Testis (tissue), 2 donors: ENCODE measurements at regions not wholly inside any gene's neighbourhood (a gene's known extent, or its start where the extent isn't known, plus 50 kb on each side); places are given as distances from the start of the nearest gene placed in this dataset.

Source experiments
- DNase-seq: peaks from one replicate; pipeline ENCODE4 v3.0.0-alpha.2; 2019
- H3K27ac ChIP-seq, 2 donors: fragments of 200-600 bp; sonication (generic); one replicate each; pipeline ENCODE4 v1.5.1; 2019
- H3K27me3 ChIP-seq: fragments of 200-600 bp; sonication (generic); one replicate; pipeline ENCODE4 v1.5.1; 2019
- H3K36me3 ChIP-seq: fragments of 200-600 bp; sonication (generic); one replicate; pipeline ENCODE4 v1.5.1; 2017; ENCODE audit warnings: low read depth; ENCODE audit errors: missing control alignments
- H3K4me1 ChIP-seq: fragments of 200-600 bp; sonication (generic); one replicate; pipeline ENCODE4 v1.5.1; 2019
- H3K4me3 ChIP-seq, 2 donors: fragments of 200-600 bp; sonication (generic); one replicate each; pipeline ENCODE4 v1.5.1; 2017 to 2019
- H3K9me3 ChIP-seq: fragments of 200-600 bp; sonication (generic); one replicate; pipeline ENCODE4 v1.5.1; 2017
- POLR2A ChIP-seq: fragments of 450-650 bp; IDR thresholded peaks from one replicate; pipeline ENCODE4 v1.6.1; 2017; ENCODE audit warnings: antibody characterized with exemption, mild to moderate bottlenecking, moderate library complexity
- WGBS, 2 donors: methylation state at CpG; one replicate each; pipeline ENCODE4 v1.1.5; 2018; 5-methylcytosine and 5-hydroxymethylcytosine counted together
- intact Hi-C: fragments of 100-400 bp; cut with DNase I; formaldehyde crosslinking; loops from one replicate; pipeline ENCODE4 v1.15.1; 2023; ENCODE audit warnings: low total_unique reads
- TF ChIP-seq, protein P1 (sequence below), 3 experiments: fragments of 450-650 bp in 2 of 3; fragments of 200-600 bp in 1 of 3; sonication (generic) in 1 of 3; IDR thresholded peaks; one replicate each; pipeline ENCODE4 v1.5.1; 2016 to 2019; ENCODE audit warnings: antibody characterized with exemption in 3 of 3, mild to moderate bottlenecking in 2 of 3, moderate library complexity in 1 of 3

DNA sequence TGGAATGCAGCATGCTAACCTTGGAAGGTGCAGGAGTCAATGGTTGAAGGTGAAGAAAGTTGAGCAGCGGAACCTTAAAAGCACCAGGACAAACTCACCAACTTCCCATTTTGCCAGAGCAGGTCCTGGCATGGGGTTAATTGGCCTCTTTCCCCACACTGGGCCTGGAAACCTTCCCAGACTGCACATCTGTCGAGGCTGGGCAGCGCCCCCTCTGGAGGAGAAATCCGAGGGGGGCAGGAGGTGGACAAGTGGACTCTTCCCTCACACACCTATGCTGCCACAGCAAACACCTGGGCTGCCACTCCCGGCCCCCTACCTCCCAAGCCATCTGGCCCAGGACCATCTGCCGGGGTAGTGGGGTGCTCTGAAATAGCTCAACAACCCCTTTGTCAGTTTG is 232.4 kb downstream of the CBLN1 start:
- TF ChIP-seq POLR2A: no peak
- TF ChIP-seq, protein P1, sequence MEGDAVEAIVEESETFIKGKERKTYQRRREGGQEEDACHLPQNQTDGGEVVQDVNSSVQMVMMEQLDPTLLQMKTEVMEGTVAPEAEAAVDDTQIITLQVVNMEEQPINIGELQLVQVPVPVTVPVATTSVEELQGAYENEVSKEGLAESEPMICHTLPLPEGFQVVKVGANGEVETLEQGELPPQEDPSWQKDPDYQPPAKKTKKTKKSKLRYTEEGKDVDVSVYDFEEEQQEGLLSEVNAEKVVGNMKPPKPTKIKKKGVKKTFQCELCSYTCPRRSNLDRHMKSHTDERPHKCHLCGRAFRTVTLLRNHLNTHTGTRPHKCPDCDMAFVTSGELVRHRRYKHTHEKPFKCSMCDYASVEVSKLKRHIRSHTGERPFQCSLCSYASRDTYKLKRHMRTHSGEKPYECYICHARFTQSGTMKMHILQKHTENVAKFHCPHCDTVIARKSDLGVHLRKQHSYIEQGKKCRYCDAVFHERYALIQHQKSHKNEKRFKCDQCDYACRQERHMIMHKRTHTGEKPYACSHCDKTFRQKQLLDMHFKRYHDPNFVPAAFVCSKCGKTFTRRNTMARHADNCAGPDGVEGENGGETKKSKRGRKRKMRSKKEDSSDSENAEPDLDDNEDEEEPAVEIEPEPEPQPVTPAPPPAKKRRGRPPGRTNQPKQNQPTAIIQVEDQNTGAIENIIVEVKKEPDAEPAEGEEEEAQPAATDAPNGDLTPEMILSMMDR (IDR thresholded peaks at IDR 0.05): no peak
- no peak for DNase-seq
- intact Hi-C loops: no loop called here
- H3K4me3 ChIP-seq: no peak overlapping the region
- no peaks in the 10 kb centered on the region for H3K36me3 ChIP-seq
- no peaks in the 10 kb centered on the region for H3K27me3 ChIP-seq
- 56 to 80% methylated on average over 6 of the region's 6 CpGs for WGBS, 2 donors
- H3K9me3 ChIP-seq: no peaks in the 10 kb centered on the region
- no peaks in the 10 kb centered on the region for H3K4me1 ChIP-seq
- no peak overlapping the region for H3K27ac ChIP-seq

DNA sequence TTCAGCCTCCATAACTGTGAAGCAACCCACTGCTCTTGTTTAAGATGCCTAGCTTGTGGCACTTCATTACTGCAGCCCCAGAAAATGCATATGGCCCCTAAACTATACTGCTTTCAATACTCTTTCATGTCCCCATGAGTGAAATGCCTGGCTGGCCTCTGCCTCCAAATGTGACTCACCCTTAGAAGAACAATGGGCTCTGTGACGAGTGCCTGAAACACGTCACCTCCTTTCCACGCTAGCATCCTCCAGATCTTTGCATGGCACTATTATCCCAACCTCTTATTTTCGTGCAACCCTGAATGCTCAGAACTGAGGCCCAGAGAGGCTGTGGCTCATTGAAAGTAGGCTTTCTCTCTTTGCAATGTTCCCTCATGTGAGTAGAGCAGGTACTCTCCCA is 233.1 kb downstream of the CBLN1 start:
- TF ChIP-seq, protein P1 (IDR thresholded peaks at IDR 0.05): no peak
- no peak for TF ChIP-seq POLR2A
- Histone ChIP-seq H3K27me3 (no peaks in the 10 kb centered on the region), H3K4me3 (no peak overlapping the region), H3K9me3 (no peaks in the 10 kb centered on the region), H3K4me1 (no peaks in the 10 kb centered on the region), H3K36me3 (no peaks in the 10 kb centered on the region), H3K27ac (no peak overlapping the region)
- intact Hi-C loops: no loop called here
- WGBS, 2 donors: 89 to 91% methylated on average over 4 of the region's 4 CpGs
- DNase-seq: no peak

DNA sequence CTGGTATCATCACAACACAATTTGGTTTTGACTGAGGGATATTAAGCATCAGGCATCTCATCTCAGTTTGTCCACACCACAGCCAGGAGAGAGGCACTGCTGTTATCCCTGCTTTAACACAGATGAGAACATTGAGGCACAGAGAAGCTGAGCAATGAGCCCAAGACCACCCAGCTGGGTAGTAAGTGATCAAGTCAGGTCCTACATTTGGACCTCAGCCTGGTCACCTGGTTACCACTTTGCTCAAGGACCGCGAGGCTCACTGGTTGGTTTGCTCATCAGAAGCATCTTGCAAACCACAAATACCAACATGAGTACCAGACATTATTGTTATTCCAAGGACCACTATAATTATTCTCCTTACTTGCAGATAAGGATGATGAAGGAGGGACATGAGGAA is 245.5 kb downstream of the CBLN1 start:
- DNase-seq: no peak
- Histone ChIP-seq H3K27me3 (no peaks in the 10 kb centered on the region), H3K36me3 (no peaks in the 10 kb centered on the region), H3K27ac (no peak overlapping the region), H3K4me3 (no peak overlapping the region), H3K4me1 (no peaks in the 10 kb centered on the region), H3K9me3 (no peaks in the 10 kb centered on the region)
- intact Hi-C loops: no loop called here
- WGBS, 2 donors: 83 to 95% methylated on average over 2 of the region's 2 CpGs
- TF ChIP-seq, protein P1 (IDR thresholded peaks at IDR 0.05): no peak
- TF ChIP-seq POLR2A: no peak

DNA sequence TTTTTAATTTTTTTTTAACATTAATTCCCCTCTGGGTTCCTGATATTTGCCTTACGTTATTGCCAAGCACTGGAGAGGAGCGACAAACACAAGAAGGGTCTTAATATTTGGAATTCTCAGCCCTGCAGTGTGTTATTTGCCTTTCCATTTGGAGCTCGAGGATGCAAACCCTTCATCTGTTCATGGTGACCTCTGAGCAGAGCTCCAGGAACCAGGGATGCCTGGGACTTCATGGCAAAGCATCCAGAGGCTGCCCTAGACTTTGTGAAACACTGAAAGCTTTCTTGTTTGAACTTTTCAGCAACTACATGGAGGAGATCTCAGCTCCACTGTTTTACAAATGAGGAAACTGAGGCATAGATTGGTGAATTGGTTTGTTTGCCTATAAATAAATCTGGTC is 254.2 kb downstream of the CBLN1 start:
- no peak for DNase-seq
- intact Hi-C loops: no loop called here
- no peaks in the 10 kb centered on the region for H3K4me1 ChIP-seq
- TF ChIP-seq, protein P1 (IDR thresholded peaks at IDR 0.05): no peak
- TF ChIP-seq POLR2A: no peak
- WGBS, 2 donors: 63 to 70% methylated on average over 3 of the region's 3 CpGs
- H3K4me3 ChIP-seq: no peak overlapping the region
- H3K27me3 ChIP-seq: no peaks in the 10 kb centered on the region
- no peaks in the 10 kb centered on the region for H3K36me3 ChIP-seq
- no peak overlapping the region for H3K27ac ChIP-seq
- H3K9me3 ChIP-seq: no peaks in the 10 kb centered on the region

DNA sequence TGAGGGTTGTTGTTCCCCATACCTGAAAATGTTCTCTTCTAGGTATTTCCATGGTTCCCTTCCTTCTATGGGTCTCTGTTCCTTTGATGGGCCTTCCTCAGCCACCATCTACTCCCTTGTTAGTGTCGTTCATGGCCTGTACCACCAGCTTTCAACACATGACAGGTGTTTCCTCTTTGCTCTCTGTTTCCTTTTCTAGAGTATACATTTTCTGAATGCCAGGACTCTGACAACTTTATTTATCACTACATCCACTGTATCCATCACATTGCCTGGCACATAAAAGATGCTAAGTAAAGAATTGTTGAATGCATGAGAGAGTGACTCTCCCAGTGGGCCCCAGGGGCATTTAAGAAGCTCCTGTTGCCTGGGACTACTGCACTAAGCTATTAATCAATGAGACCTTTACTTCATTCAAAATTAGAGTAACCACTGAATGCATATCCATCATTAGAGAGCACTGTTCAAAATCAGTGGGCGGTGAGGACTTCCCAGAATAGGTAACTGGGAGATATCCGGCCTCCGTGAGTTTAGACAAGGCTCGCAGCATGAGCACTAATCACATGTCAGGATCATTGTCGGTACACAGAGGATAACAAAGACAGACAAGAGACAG is 255.0 kb downstream of the CBLN1 start:
- Histone ChIP-seq H3K4me3 (no peak overlapping the region), H3K27ac (no peak overlapping the region), H3K4me1 (no peaks in the 10 kb centered on the region), H3K36me3 (no peaks in the 10 kb centered on the region), H3K27me3 (no peaks in the 10 kb centered on the region), H3K9me3 (no peaks in the 10 kb centered on the region)
- DNase-seq: no peak
- intact Hi-C loops: no loop called here
- TF ChIP-seq, protein P1 (IDR thresholded peaks at IDR 0.05): no peak
- no peak for TF ChIP-seq POLR2A
- WGBS, 2 donors: 76 to 85% methylated on average over 6 of the region's 6 CpGs
